ENCODE measurements at regions not wholly inside any gene's neighbourhood (a gene's known extent, or its start where the extent isn't known, plus 50 kb on each side); places are given as distances from the start of the nearest gene placed in this dataset.

DNA sequence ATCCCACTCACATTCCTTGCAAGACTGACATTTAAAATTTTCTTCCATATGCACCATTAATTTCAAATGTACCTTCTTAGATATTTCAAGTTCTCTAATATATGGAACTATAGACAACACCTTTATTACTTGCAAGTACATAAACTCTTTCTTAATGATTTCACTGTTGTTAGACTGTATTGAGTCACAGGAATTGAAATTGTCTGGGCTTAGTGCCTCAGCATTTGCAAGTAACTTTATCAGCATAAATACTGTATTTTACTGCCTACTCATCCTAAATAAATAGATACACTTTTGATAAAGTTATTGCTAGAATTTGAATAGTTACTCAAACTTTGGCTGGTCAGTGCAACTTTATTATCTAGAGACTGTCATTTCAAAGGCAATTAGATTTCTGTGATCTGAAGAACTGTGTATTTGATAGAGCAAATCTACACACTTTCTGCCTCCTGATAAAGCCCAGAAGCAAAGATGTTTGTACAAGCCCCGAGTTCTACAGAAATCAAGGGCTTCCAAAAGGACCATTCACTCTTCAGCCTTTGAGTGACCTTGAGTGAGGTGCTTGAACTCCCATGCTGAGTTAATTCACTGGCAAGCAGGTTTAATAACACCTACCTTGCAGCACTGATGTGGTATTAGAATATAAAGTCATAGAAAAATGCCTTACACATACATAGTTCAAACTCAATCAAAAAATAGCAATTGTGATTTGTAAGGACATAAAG is 91.6 kb downstream of the COX7C start:
- Histone ChIP-seq H4K91ac (ENCODE audit: insufficient read depth, low read depth, low read length) (no peak overlapping the region), H3K14ac (replicated peaks; ENCODE audit: low read depth, low read length) (no peak overlapping the region), H3K23ac (ENCODE audit: low read depth, low read length) (no peak overlapping the region), H4K20me1 (ENCODE audit: insufficient read depth, low read length) (no peaks in the 10 kb centered on the region), H2AK9ac (replicated peaks; ENCODE audit: low read depth, low read length, poor library complexity) (no peak overlapping the region), H2BK120ac (ENCODE audit: low read depth, low read length) (no peak overlapping the region), H3K56ac (ENCODE audit: extremely low read depth, insufficient read depth, low read length) (no peak overlapping the region), H3K18ac (ENCODE audit: low read depth, low read length) (no peak overlapping the region), H4K8ac (ENCODE audit: low read depth in 2 of 2, low read length in 2 of 2) (no peak overlapping the region), H3K4ac (ENCODE audit: low read depth, low read length) (no peak overlapping the region), H4K5ac (ENCODE audit: low read depth, low read length) (no peak overlapping the region), H3K79me1 (ENCODE audit: low read depth in 1 of 2, low read length in 2 of 2) (no peaks in the 10 kb centered on the region), H2BK20ac (ENCODE audit: low read depth, low read length) (no peak overlapping the region), H3K4me3 (ENCODE audit: insufficient read depth, low read depth, low read length) (no peak overlapping the region), H3K27ac (ENCODE audit: insufficient read depth, low read length) (no peak overlapping the region), H3K9ac (ENCODE audit: low read depth, low read length) (no peak overlapping the region), H2BK5ac (ENCODE audit: low read depth, low read length, poor library complexity, severe bottlenecking) (no peak overlapping the region), H3K27me3 (ENCODE audit: control insufficient read depth, insufficient read depth, low read length) (no peaks in the 10 kb centered on the region), H2AK5ac (ENCODE audit: low read depth, low read length) (no peak overlapping the region), H3K4me1 (ENCODE audit: control insufficient read depth, insufficient read depth, low read length) (no peaks in the 10 kb centered on the region), H2BK15ac (ENCODE audit: low read depth, low read length) (no peak overlapping the region), H3K4me2 (ENCODE audit: low read depth, low read length) (no peak overlapping the region), H2AFZ (replicated peaks; ENCODE audit: low read length, poor library complexity) (no peak overlapping the region), H3K9me1 (ENCODE audit: insufficient read depth, low read length) (no peaks in the 10 kb centered on the region), H3K9me3 (ENCODE audit: control insufficient read depth, insufficient read depth, low read length) (no peaks in the 10 kb centered on the region), H3K36me3 (ENCODE audit: control insufficient read depth, insufficient read depth, low read length) (no peaks in the 10 kb centered on the region)
- WGBS, 2 experiments (ENCODE audit: extremely low coverage in 2 of 2, insufficient read length in 1 of 2): no CpG with 5 or more reads among the region's 1 CpG
- in situ Hi-C loops (cut with MboI; ENCODE audit: low sequenced_read_pairs) (no loop called here), dilution Hi-C loops (cut with HindIII; ENCODE audit: low sequenced_read_pairs, unreplicated experiment) (no loop called here), intact Hi-C loops (cut with micrococcal nuclease) (no loop called here)
- TF ChIP-seq CHD1 (IDR thresholded peaks at IDR 0.05; ENCODE audit: low read depth, low read length) (no peak), RFX5 (IDR thresholded peaks at IDR 0.05; ENCODE audit: low read depth, low read length) (no peak), CEBPB (IDR thresholded peaks at IDR 0.05; ENCODE audit: low read depth, low read length) (no peak), MAZ (IDR thresholded peaks at IDR 0.05; ENCODE audit: borderline replicate concordance, low read depth, low read length) (no peak), CTCF (conservative IDR thresholded peaks at IDR 0.05; ENCODE audit: low read depth, low read length) (no peak), RCOR1 (IDR thresholded peaks at IDR 0.05; ENCODE audit: insufficient replicate concordance, low read length) (no peak), FOS (IDR thresholded peaks at IDR 0.05; ENCODE audit: low read depth, low read length) (no peak), MXI1 (IDR thresholded peaks at IDR 0.05; ENCODE audit: borderline replicate concordance, low read depth, low read length) (no peak), RAD21 (IDR thresholded peaks at IDR 0.05; ENCODE audit: low read length) (no peak), SMC3 (IDR thresholded peaks at IDR 0.05; ENCODE audit: low read depth, low read length) (no peak), POLR2A (IDR thresholded peaks at IDR 0.05; ENCODE audit: low read depth, low read length) (no peak), MAFK (IDR thresholded peaks at IDR 0.05; ENCODE audit: low read depth, low read length) (no peak), NFE2L2 (IDR thresholded peaks at IDR 0.05; ENCODE audit: low read depth, low read length) (no peak), BHLHE40 (IDR thresholded peaks at IDR 0.05; ENCODE audit: low read depth, low read length) (no peak)
- TF ChIP-seq, protein P1, sequence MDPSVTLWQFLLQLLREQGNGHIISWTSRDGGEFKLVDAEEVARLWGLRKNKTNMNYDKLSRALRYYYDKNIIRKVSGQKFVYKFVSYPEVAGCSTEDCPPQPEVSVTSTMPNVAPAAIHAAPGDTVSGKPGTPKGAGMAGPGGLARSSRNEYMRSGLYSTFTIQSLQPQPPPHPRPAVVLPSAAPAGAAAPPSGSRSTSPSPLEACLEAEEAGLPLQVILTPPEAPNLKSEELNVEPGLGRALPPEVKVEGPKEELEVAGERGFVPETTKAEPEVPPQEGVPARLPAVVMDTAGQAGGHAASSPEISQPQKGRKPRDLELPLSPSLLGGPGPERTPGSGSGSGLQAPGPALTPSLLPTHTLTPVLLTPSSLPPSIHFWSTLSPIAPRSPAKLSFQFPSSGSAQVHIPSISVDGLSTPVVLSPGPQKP (IDR thresholded peaks at IDR 0.05; ENCODE audit: borderline replicate concordance, low read depth, low read length): no peak
- TF ChIP-seq, protein P2, sequence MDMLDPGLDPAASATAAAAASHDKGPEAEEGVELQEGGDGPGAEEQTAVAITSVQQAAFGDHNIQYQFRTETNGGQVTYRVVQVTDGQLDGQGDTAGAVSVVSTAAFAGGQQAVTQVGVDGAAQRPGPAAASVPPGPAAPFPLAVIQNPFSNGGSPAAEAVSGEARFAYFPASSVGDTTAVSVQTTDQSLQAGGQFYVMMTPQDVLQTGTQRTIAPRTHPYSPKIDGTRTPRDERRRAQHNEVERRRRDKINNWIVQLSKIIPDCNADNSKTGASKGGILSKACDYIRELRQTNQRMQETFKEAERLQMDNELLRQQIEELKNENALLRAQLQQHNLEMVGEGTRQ (IDR thresholded peaks at IDR 0.05; ENCODE audit: low read depth, low read length): no peak
- DNase-seq (no peak), ATAC-seq (ENCODE audit: low read depth) (no peak)
- no TSS peak for BruUV-seq (replicated peaks)
- ChIA-PET CTCF (no interaction called here), POLR2A (ENCODE audit: unreplicated experiment) (no interaction called here)
